ENCODE measurements at regions not wholly inside any gene's neighbourhood (a gene's known extent, or its start where the extent isn't known, plus 50 kb on each side); places are given as distances from the start of the nearest gene placed in this dataset.

GRCh38 chr6:85037221-85037620 is 272.8 kb upstream of the TBX18 start:
- TF ChIP-seq ZFX (IDR thresholded peaks at IDR 0.05), result no peak
- no peak for TF ChIP-seq CTCF (conservative IDR thresholded peaks at IDR 0.05)
- no peak overlapping the region for H3K27ac ChIP-seq

GRCh38 chr6:85035766-85036165 is 271.4 kb upstream of the TBX18 start:
- H3K27ac ChIP-seq, result no peak overlapping the region
- TF ChIP-seq CTCF (conservative IDR thresholded peaks at IDR 0.05), result no peak
- no peak for TF ChIP-seq ZFX (IDR thresholded peaks at IDR 0.05)

GRCh38 chr6:85033547-85033946 is 269.1 kb upstream of the TBX18 start:
- H3K27ac ChIP-seq, result no peak overlapping the region
- TF ChIP-seq CTCF (conservative IDR thresholded peaks at IDR 0.05), result no peak
- TF ChIP-seq ZFX (IDR thresholded peaks at IDR 0.05), result no peak

GRCh38 chr6:85026021-85026420 is 261.6 kb upstream of the TBX18 start:
- TF ChIP-seq CTCF (conservative IDR thresholded peaks at IDR 0.05) (no peak), ZFX (IDR thresholded peaks at IDR 0.05) (no peak)
- H3K27ac ChIP-seq, result no peak overlapping the region

- TF ChIP-seq ZFX (IDR thresholded peaks at IDR 0.05) (no peak), CTCF (conservative IDR thresholded peaks at IDR 0.05) (no peak)
- no peak overlapping the region for H3K27ac ChIP-seq
Observed at GRCh38 chr6:85023721-85024120, 259.3 kb upstream of the TBX18 start.

- H3K27ac ChIP-seq, result no peak overlapping the region
- TF ChIP-seq ZFX (IDR thresholded peaks at IDR 0.05) (no peak), CTCF (conservative IDR thresholded peaks at IDR 0.05) (no peak)
Observed at GRCh38 chr6:85017352-85017751, 253.0 kb upstream of the TBX18 start.

GRCh38 chr6:85016726-85017125 is 252.3 kb upstream of the TBX18 start:
- TF ChIP-seq CTCF (conservative IDR thresholded peaks at IDR 0.05) (no peak), ZFX (IDR thresholded peaks at IDR 0.05) (no peak)
- no peak overlapping the region for H3K27ac ChIP-seq

Measured in C4-2B (cell line).